ENCODE measurements at regions not wholly inside any gene's neighbourhood (a gene's known extent, or its start where the extent isn't known, plus 50 kb on each side); places are given as distances from the start of the nearest gene placed in this dataset.
"Not testable (repeated sequence)": the region's sequence is repeated elsewhere in the genome, so short reads cannot be mapped to it uniquely, and the experiment has no call there.

- DNase-seq (ENCODE audit: low spot score), result not testable (repeated sequence)
Observed at GRCh38 chr1:117314951-117315350, 52.3 kb upstream of the MAN1A2 start.

- no peak for DNase-seq (ENCODE audit: low spot score)
Observed at GRCh38 chr1:117313555-117313954, 53.7 kb upstream of the MAN1A2 start.

GRCh38 chr1:117312453-117313138, 54.7 kb upstream of the MAN1A2 start:
- DNase-seq (ENCODE audit: low spot score), result no peak

GRCh38 chr1:117308311-117308916, 58.8 kb upstream of the MAN1A2 start:
- DNase-seq (ENCODE audit: low spot score), result no peak

- no peak for DNase-seq (ENCODE audit: low spot score)
Observed at GRCh38 chr1:117301901-117302300, 65.3 kb upstream of the MAN1A2 start.

GRCh38 chr1:117300183-117300582, 67.1 kb upstream of the MAN1A2 start:
- not testable (repeated sequence) for DNase-seq (ENCODE audit: low spot score)

GRCh38 chr1:117295001-117295400, 72.2 kb upstream of the MAN1A2 start:
- DNase-seq (ENCODE audit: low spot score), result no peak

- no peak for DNase-seq (ENCODE audit: low spot score)
Observed at GRCh38 chr1:117290890-117291289, 76.4 kb upstream of the MAN1A2 start.

GRCh38 chr1:117289316-117289870, 77.9 kb upstream of the MAN1A2 start:
- DNase-seq (ENCODE audit: low spot score), result no peak

GRCh38 chr1:117286562-117286961, 75.8 kb upstream of the VTCN1 start:
- no peak for DNase-seq (ENCODE audit: low spot score)

GRCh38 chr1:117286145-117286544, 75.4 kb upstream of the VTCN1 start:
- no peak for DNase-seq (ENCODE audit: low spot score)

- DNase-seq (ENCODE audit: low spot score), result no peak
Observed at GRCh38 chr1:117284399-117285215, 73.9 kb upstream of the VTCN1 start.

GRCh38 chr1:117278531-117278930, 67.8 kb upstream of the VTCN1 start:
- DNase-seq (ENCODE audit: low spot score), result no peak

GRCh38 chr1:117275055-117275454, 64.3 kb upstream of the VTCN1 start:
- DNase-seq (ENCODE audit: low spot score), result no peak

GRCh38 chr1:117271959-117272358, 61.2 kb upstream of the VTCN1 start:
- DNase-seq (ENCODE audit: low spot score), result no peak

- no peak for DNase-seq (ENCODE audit: low spot score)
Observed at GRCh38 chr1:117271129-117271528, 60.4 kb upstream of the VTCN1 start.

GRCh38 chr1:117270679-117271078, 60.0 kb upstream of the VTCN1 start:
- DNase-seq (ENCODE audit: low spot score), result no peak

GRCh38 chr1:117268535-117269455, 58.1 kb upstream of the VTCN1 start:
- peak; percentile 68 for DNase-seq (ENCODE audit: low spot score)

- DNase-seq (ENCODE audit: low spot score), result no peak
Observed at GRCh38 chr1:117267232-117267774, 56.6 kb upstream of the VTCN1 start.

- DNase-seq (ENCODE audit: low spot score), result no peak
Observed at GRCh38 chr1:117262976-117263375, 52.2 kb upstream of the VTCN1 start.

GRCh38 chr1:117261424-117261785, 50.7 kb upstream of the VTCN1 start:
- no peak for DNase-seq (ENCODE audit: low spot score)

Data from ureter (tissue), 1 donor.